Trophoblast cell (in vitro differentiated cells and primary cell): ENCODE measurements at regions not wholly inside any gene's neighbourhood (a gene's known extent, or its start where the extent isn't known, plus 50 kb on each side); places are given as distances from the start of the nearest gene placed in this dataset.

Source experiments
- DNase-seq, 2 donors: peaks; one replicate each; pipeline ENCODE4 v3.0.0-alpha.2; 2016
- H2AFZ ChIP-seq: 2 replicates; pipeline ENCODE4 v1.6.1; 2013; ENCODE audit warnings: low read length, moderate library complexity, mild to moderate bottlenecking; ENCODE audit not compliant: insufficient read depth, poor library complexity
- H2AK5ac ChIP-seq: 2 replicates; pipeline ENCODE4 v1.6.1; 2013; ENCODE audit warnings: mild to moderate bottlenecking, low read length
- H2BK120ac ChIP-seq: 2 replicates; pipeline ENCODE4 v1.6.1; 2013; ENCODE audit warnings: low read length, mild to moderate bottlenecking, moderate library complexity; ENCODE audit not compliant: insufficient read depth, poor library complexity
- H2BK12ac ChIP-seq: 2 replicates; pipeline ENCODE4 v1.6.1; 2013; ENCODE audit warnings: mild to moderate bottlenecking, low read length, moderate library complexity
- H2BK5ac ChIP-seq: 2 replicates; pipeline ENCODE4 v1.6.1; 2013; ENCODE audit warnings: low read length, low read depth, moderate library complexity, mild to moderate bottlenecking; ENCODE audit not compliant: poor library complexity
- H3K14ac ChIP-seq: 2 replicates; pipeline ENCODE4 v1.6.1; 2013; ENCODE audit warnings: mild to moderate bottlenecking, low read length
- H3K18ac ChIP-seq: 2 replicates; pipeline ENCODE4 v1.6.1; 2013; ENCODE audit warnings: mild to moderate bottlenecking, low read length
- H3K23ac ChIP-seq: 2 replicates; pipeline ENCODE4 v1.6.1; 2013; ENCODE audit warnings: low read length
- H3K27ac ChIP-seq: 2 replicates; pipeline ENCODE4 v1.5.1; 2013; ENCODE audit warnings: low read depth, mild to moderate bottlenecking, inconsistent platforms, low read length, moderate library complexity
- H3K27me3 ChIP-seq: 2 replicates; pipeline ENCODE4 v1.6.1; 2013; ENCODE audit warnings: inconsistent platforms, mild to moderate bottlenecking, low read length, moderate library complexity; ENCODE audit not compliant: insufficient read depth
- H3K36me3 ChIP-seq, 2 experiments: 1 replicate in 1 of 2; 2 replicates in 1 of 2; pipeline ENCODE4 v1.6.1; 2013; ENCODE audit warnings: low read length in 2 of 2, mild to moderate bottlenecking in 2 of 2, moderate library complexity in 1 of 2; ENCODE audit not compliant: insufficient read depth in 2 of 2, control insufficient read depth in 1 of 2
- H3K4ac ChIP-seq: 2 replicates; pipeline ENCODE4 v1.6.1; 2013; ENCODE audit warnings: low read depth, mild to moderate bottlenecking, low read length, moderate library complexity
- H3K4me1 ChIP-seq, 2 experiments: 1 replicate in 1 of 2; 2 replicates in 1 of 2; pipeline ENCODE4 v1.6.1; 2013; ENCODE audit warnings: low read length in 2 of 2, mild to moderate bottlenecking in 2 of 2, moderate library complexity in 1 of 2; ENCODE audit not compliant: insufficient read depth in 2 of 2, control insufficient read depth in 1 of 2
- H3K4me2 ChIP-seq: 2 replicates; pipeline ENCODE4 v1.6.1; 2013; ENCODE audit warnings: inconsistent platforms, mild to moderate bottlenecking, low read length, moderate library complexity
- H3K4me3 ChIP-seq: 2 replicates; pipeline ENCODE4 v1.5.1; 2013; ENCODE audit warnings: mild to moderate bottlenecking, low read depth, low read length, inconsistent platforms
- H3K79me1 ChIP-seq: one replicate; pipeline ENCODE4 v1.6.1; 2013; ENCODE audit warnings: low read length
- H3K79me2 ChIP-seq: 2 replicates; pipeline ENCODE4 v1.6.1; 2013; ENCODE audit warnings: low read length, mild to moderate bottlenecking; ENCODE audit not compliant: control insufficient read depth, insufficient read depth, poor library complexity
- H3K9ac ChIP-seq: 2 replicates; pipeline ENCODE4 v1.6.1; 2013; ENCODE audit warnings: mild to moderate bottlenecking, low read length
- H3K9me3 ChIP-seq: 2 replicates; pipeline ENCODE4 v1.6.1; 2013; ENCODE audit warnings: low read depth, mild to moderate bottlenecking, control low read depth, inconsistent platforms, low read length; ENCODE audit not compliant: insufficient read depth
- H4K12ac ChIP-seq: 2 replicates; pipeline ENCODE4 v1.6.1; 2013; ENCODE audit warnings: low read depth, mild to moderate bottlenecking, low read length, moderate library complexity
- H4K8ac ChIP-seq: 2 replicates; pipeline ENCODE4 v1.6.1; 2013; ENCODE audit warnings: low read depth, mild to moderate bottlenecking, low read length, moderate library complexity
- H4K91ac ChIP-seq: one replicate; pipeline ENCODE4 v1.6.1; 2013; ENCODE audit warnings: low read depth, mild to moderate bottlenecking, low read length, moderate library complexity
- WGBS: extraction: QIAGEN DNeasy Blood & Tissue Kit; methylation state at CpG from one replicate; pipeline ENCODE4 v1.1.7; 2013; ENCODE audit warnings: missing lambda C conversion rate; ENCODE audit not compliant: insufficient read length, insufficient coverage; ENCODE audit errors: extremely low coverage; 5-methylcytosine and 5-hydroxymethylcytosine counted together

DNA sequence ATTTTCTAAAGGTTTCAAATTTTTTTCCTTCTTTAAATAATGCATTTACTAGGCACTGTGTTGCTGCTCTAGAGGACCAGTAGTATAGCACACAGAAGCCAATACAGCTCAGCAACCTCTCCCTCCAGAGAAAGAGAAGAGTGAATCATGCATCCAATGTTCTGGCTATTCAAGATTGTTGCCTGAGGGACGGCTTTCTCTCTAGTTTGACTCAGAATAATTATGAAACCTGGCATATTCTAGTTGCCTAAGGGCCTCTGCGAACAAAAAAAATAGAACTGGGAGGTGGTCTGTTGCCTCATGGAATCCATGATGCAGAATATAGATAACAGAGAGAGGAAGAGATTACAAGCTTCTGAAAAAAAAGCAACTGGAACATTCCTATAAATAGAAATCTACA is 1233.3 kb upstream of the PABPC4L start:
- Histone ChIP-seq H4K12ac (no peak overlapping the region), H2AK5ac (no peak overlapping the region), H2BK5ac (no peak overlapping the region), H3K23ac (no peak overlapping the region), H3K4me1 (no peaks in the 10 kb centered on the region), H4K8ac (no peak overlapping the region), H3K4me3 (no peak overlapping the region), H4K91ac (no peak overlapping the region), H3K36me3 (no peaks in the 10 kb centered on the region), H2AFZ (no peak overlapping the region), H3K9ac (no peak overlapping the region), H3K14ac (no peak overlapping the region), H3K4ac (no peak overlapping the region), H3K9me3 (no peaks in the 10 kb centered on the region), H3K27me3 (no peaks in the 10 kb centered on the region), H3K79me2 (no peaks in the 10 kb centered on the region), H3K27ac (no peak overlapping the region), H3K79me1 (no peaks in the 10 kb centered on the region), H2BK12ac (no peak overlapping the region), H2BK120ac (no peak overlapping the region), H3K18ac (no peak overlapping the region), H3K4me2 (no peak overlapping the region)
- DNase-seq, result peak; percentile 95 to 99
- no CpG with 5 or more reads among the region's 2 CpGs for WGBS

DNA sequence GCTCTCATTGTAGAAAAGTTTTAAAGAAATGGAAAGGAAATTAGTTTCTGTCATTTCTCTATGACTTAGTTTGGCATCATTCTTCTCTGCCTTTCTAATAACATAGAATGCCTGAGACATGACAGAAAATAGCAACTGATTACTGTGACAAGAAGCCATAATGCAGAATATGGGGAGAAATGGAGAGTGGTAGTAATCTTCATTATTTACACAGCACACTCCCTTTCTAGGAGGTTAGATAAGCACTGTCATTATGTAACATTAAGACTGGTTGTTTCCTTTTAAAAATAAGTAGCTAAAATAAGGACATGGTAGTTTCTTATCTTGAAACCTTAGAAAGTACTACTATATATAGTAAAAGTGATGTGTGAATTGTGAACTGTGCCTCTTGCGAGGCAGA is 1227.9 kb upstream of the PABPC4L start:
- Histone ChIP-seq H3K27me3 (no peaks in the 10 kb centered on the region), H3K4me1 (no peaks in the 10 kb centered on the region)

DNA sequence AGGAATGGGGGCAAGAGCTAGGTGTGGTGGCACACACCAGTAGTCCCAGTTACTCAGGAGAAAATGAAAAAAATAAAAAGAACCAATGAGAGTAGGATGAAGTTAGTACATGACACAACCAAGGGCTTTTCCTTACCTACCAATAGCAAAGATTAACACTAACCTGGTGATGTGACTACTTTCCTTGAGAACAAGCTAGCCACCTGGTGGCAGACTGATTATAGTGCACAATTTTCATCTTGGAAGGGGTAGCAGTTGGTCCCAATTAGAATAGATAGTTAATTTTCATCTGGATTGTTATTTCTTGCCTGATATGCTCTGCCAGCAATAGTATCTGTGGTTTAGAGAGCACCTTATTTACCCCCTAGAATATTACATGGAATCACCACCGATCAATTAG is 1216.8 kb upstream of the PABPC4L start:
- Histone ChIP-seq H3K9me3 (no peaks in the 10 kb centered on the region), H2AK5ac (no peak overlapping the region), H2BK12ac (no peak overlapping the region), H3K27ac (no peak overlapping the region), H4K8ac (no peak overlapping the region), H3K36me3 (no peaks in the 10 kb centered on the region), H3K23ac (no peak overlapping the region), H2BK120ac (no peak overlapping the region), H2AFZ (no peak overlapping the region), H3K14ac (no peak overlapping the region), H3K4ac (no peak overlapping the region), H3K4me1 (no peaks in the 10 kb centered on the region), H3K9ac (no peak overlapping the region), H3K4me2 (no peak overlapping the region), H3K4me3 (no peak overlapping the region), H4K12ac (no peak overlapping the region), H3K27me3 (no peaks in the 10 kb centered on the region), H2BK5ac (no peak overlapping the region), H3K79me2 (no peaks in the 10 kb centered on the region), H4K91ac (no peak overlapping the region), H3K18ac (no peak overlapping the region), H3K79me1 (no peaks in the 10 kb centered on the region)
- WGBS, result no CpG with 5 or more reads among the region's 1 CpG
- peak; percentile 22 to 63 for DNase-seq

More for the DNA sequence above, 1227.9 kb upstream of the PABPC4L start:
- Histone ChIP-seq H2AFZ (no peak overlapping the region), H4K12ac (no peak overlapping the region), H3K4ac (no peak overlapping the region), H3K79me2 (no peaks in the 10 kb centered on the region), H3K4me3 (no peak overlapping the region), H3K23ac (no peak overlapping the region), H4K91ac (no peak overlapping the region), H2AK5ac (no peak overlapping the region), H3K9ac (no peak overlapping the region), H3K4me2 (no peak overlapping the region), H3K14ac (no peak overlapping the region), H3K27ac (no peak overlapping the region), H4K8ac (no peak overlapping the region), H2BK5ac (no peak overlapping the region), H3K36me3 (no peaks in the 10 kb centered on the region), H3K79me1 (no peaks in the 10 kb centered on the region), H3K18ac (no peak overlapping the region), H3K9me3 (no peaks in the 10 kb centered on the region), H2BK120ac (no peak overlapping the region), H2BK12ac (no peak overlapping the region)
- no peak for DNase-seq
- no CpG with 5 or more reads among the region's 1 CpG for WGBS

DNA sequence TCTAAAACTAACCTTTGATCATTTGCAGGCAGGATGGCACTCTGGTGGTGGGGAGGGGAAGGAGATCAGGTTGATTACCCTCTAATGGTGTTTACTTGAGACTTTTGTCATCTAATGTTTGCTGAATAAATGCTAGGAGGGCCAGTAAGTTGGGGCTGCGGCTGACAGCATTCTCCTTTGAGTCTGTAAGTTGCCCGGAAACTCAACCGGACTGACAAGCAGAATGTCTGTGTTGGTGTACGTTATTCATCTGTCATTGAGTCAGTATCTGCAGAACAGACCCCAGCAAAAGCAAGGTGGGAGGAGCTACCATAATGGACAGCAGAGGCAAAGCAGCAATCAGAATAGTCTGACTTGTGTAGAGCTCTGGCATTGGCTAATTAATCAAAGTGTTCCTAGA is 1210.6 kb upstream of the PABPC4L start:
- H4K12ac ChIP-seq, result no peak overlapping the region
- no peak overlapping the region for H4K91ac ChIP-seq
- no peak overlapping the region for H3K4ac ChIP-seq
- H3K4me3 ChIP-seq, result no peak overlapping the region
- H3K36me3 ChIP-seq, result no peaks in the 10 kb centered on the region
- H4K8ac ChIP-seq, result no peak overlapping the region
- H3K9ac ChIP-seq, result no peak overlapping the region
- no peak overlapping the region for H2BK12ac ChIP-seq
- H2BK120ac ChIP-seq, result no peak overlapping the region
- no peak overlapping the region for H3K4me2 ChIP-seq
- H3K27ac ChIP-seq, result no peak overlapping the region
- H3K14ac ChIP-seq, result no peak overlapping the region
- no peak overlapping the region for H2BK5ac ChIP-seq
- no peaks in the 10 kb centered on the region for H3K79me2 ChIP-seq
- H3K27me3 ChIP-seq, result no peaks in the 10 kb centered on the region
- H3K9me3 ChIP-seq, result no peaks in the 10 kb centered on the region
- no peak for DNase-seq
- no peak overlapping the region for H2AK5ac ChIP-seq
- no peaks in the 10 kb centered on the region for H3K79me1 ChIP-seq
- no peak overlapping the region for H3K18ac ChIP-seq
- WGBS, result no CpG with 5 or more reads among the region's 4 CpGs
- peaks cover 0 to 3% of the 10 kb centered on the region in 2 experiments for H3K4me1 ChIP-seq
- no peak overlapping the region for H2AFZ ChIP-seq
- no peak overlapping the region for H3K23ac ChIP-seq
